ENCODE measurements at regions not wholly inside any gene's neighbourhood (a gene's known extent, or its start where the extent isn't known, plus 50 kb on each side); places are given as distances from the start of the nearest gene placed in this dataset.
"Not testable (repeated sequence)": the region's sequence is repeated elsewhere in the genome, so short reads cannot be mapped to it uniquely, and the experiment has no call there.

- H3K4me3 Mint-ChIP-seq = no peak overlapping the region
- Histone ChIP-seq H3K9me3 (replicated peaks in 1 of 2; ENCODE audit: control insufficient read depth in 1 of 2, insufficient read depth in 1 of 2, low read length in 2 of 2) (no peaks in the 10 kb centered on the region), H3K4me2 (replicated peaks; ENCODE audit: extremely low read depth, low read length, poor library complexity, severe bottlenecking) (no peak overlapping the region), H4K20me1 (ENCODE audit: insufficient read depth, low read length) (no peaks in the 10 kb centered on the region), H3K27ac (ENCODE audit: low read depth in 1 of 2, low read length in 2 of 2) (no peak overlapping the region), H3K27me3 (ENCODE audit: control insufficient read depth in 2 of 2, insufficient read depth in 2 of 2, low read length in 2 of 2) (no peaks in the 10 kb centered on the region), H3K4me3 (replicated peaks in 1 of 3; ENCODE audit: low read depth in 2 of 3, low read length in 3 of 3) (no peak overlapping the region), H3K36me3 (replicated peaks in 1 of 2; ENCODE audit: control insufficient read depth in 1 of 2, insufficient read depth in 2 of 2, low read length in 2 of 2) (no peaks in the 10 kb centered on the region), H3K4me1 (ENCODE audit: control insufficient read depth in 1 of 2, insufficient read depth in 2 of 2, low read length in 2 of 2) (no peaks in the 10 kb centered on the region), H3K79me2 (ENCODE audit: insufficient read depth, low read length) (no peaks in the 10 kb centered on the region), H3K9ac (ENCODE audit: insufficient read depth, low read length, poor library complexity, severe bottlenecking) (no peak overlapping the region), H2AFZ (ENCODE audit: insufficient read depth, low read depth, low read length, poor library complexity, severe bottlenecking) (no peak overlapping the region)
- TF ChIP-seq, protein P1, sequence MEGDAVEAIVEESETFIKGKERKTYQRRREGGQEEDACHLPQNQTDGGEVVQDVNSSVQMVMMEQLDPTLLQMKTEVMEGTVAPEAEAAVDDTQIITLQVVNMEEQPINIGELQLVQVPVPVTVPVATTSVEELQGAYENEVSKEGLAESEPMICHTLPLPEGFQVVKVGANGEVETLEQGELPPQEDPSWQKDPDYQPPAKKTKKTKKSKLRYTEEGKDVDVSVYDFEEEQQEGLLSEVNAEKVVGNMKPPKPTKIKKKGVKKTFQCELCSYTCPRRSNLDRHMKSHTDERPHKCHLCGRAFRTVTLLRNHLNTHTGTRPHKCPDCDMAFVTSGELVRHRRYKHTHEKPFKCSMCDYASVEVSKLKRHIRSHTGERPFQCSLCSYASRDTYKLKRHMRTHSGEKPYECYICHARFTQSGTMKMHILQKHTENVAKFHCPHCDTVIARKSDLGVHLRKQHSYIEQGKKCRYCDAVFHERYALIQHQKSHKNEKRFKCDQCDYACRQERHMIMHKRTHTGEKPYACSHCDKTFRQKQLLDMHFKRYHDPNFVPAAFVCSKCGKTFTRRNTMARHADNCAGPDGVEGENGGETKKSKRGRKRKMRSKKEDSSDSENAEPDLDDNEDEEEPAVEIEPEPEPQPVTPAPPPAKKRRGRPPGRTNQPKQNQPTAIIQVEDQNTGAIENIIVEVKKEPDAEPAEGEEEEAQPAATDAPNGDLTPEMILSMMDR (IDR thresholded peaks at IDR 0.05) = no peak
- H3K27me3 Mint-ChIP-seq (ENCODE audit: low read depth in 3 of 3) = no peaks in the 10 kb centered on the region
- no peak overlapping the region for H3K27ac Mint-ChIP-seq
- H3K36me3 Mint-ChIP-seq = no peaks in the 10 kb centered on the region
- intact Hi-C loops (cut with micrococcal nuclease) = no loop called here
- H3K9me3 Mint-ChIP-seq = peaks cover 0 to 4% (median 2%) of the 10 kb centered on the region in 7 donors
- H3K4me1 Mint-ChIP-seq = no peaks in the 10 kb centered on the region
- DNase-seq = no peak
- 96% methylated on average over 24 of the region's 30 CpGs for WGBS (ENCODE audit: insufficient coverage)
These were observed 348.0 kb downstream of the TEX29 start for GRCh38 chr13:111668451-111668850.

- intact Hi-C loops (cut with micrococcal nuclease); H3K9me3 Mint-ChIP-seq; H3K4me3 ChIP-seq (replicated peaks in 1 of 3; ENCODE audit: low read depth in 2 of 3, low read length in 3 of 3); H3K79me2 ChIP-seq (ENCODE audit: insufficient read depth, low read length); H3K27me3 Mint-ChIP-seq (ENCODE audit: low read depth in 3 of 3); H3K4me1 ChIP-seq (ENCODE audit: control insufficient read depth in 1 of 2, insufficient read depth in 2 of 2, low read length in 2 of 2); H3K9ac ChIP-seq (ENCODE audit: insufficient read depth, low read length, poor library complexity, severe bottlenecking); H3K9me3 ChIP-seq (replicated peaks in 1 of 2; ENCODE audit: control insufficient read depth in 1 of 2, insufficient read depth in 1 of 2, low read length in 2 of 2); H3K36me3 Mint-ChIP-seq; H3K27me3 ChIP-seq (ENCODE audit: control insufficient read depth in 2 of 2, insufficient read depth in 2 of 2, low read length in 2 of 2); H3K4me3 Mint-ChIP-seq; DNase-seq; H3K4me1 Mint-ChIP-seq; H3K27ac ChIP-seq (ENCODE audit: low read depth in 1 of 2, low read length in 2 of 2); H2AFZ ChIP-seq (ENCODE audit: insufficient read depth, low read depth, low read length, poor library complexity, severe bottlenecking); H3K27ac Mint-ChIP-seq; H4K20me1 ChIP-seq (ENCODE audit: insufficient read depth, low read length); H3K36me3 ChIP-seq (replicated peaks in 1 of 2; ENCODE audit: control insufficient read depth in 1 of 2, insufficient read depth in 2 of 2, low read length in 2 of 2); H3K4me2 ChIP-seq (replicated peaks; ENCODE audit: extremely low read depth, low read length, poor library complexity, severe bottlenecking): not testable (repeated sequence)
- WGBS (ENCODE audit: insufficient coverage) = no CpG with 5 or more reads among the region's 7 CpGs
These were observed 351.8 kb downstream of the TEX29 start for GRCh38 chr13:111672198-111672597.

DNA sequence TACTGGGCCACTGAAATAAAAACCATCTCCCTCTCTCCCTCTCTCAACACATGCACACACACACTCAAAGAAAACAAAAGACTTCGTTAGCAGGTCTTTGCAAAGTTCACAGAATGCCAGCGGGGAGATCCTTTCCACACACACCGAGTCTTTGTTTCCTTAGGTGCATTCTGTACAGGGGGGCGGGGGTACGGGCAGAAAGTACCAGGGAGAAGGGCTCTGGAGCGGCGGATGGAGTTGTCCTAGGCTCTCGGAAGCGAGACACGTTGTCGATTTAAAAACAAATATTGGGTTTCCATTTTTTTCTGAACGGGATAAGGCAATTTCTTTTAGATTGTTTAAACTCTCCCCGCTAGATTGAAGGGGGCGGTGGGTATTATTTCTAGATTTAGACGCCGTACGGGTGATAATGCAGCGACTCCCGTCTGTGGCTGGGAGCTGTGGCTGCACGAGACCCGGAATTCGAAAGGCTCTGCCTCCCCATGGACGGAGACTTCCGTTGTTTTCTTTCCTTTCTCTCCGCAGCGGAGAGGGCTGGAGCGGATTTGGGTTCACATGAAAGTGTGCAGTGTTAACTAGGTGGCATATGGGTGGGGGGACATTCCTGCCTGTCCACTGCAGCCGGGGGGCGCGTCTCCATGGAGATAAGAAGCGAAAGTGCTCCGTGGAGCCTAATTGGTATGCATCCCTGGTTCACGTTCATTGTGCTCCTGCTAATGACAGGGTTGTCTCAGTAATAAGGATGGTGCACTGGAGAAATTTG lies 357.9 kb downstream of the TEX29 start:
- H3K4me1 ChIP-seq (ENCODE audit: control insufficient read depth in 1 of 2, insufficient read depth in 2 of 2, low read length in 2 of 2); H2AFZ ChIP-seq (ENCODE audit: insufficient read depth, low read depth, low read length, poor library complexity, severe bottlenecking); H3K9me3 ChIP-seq (replicated peaks in 1 of 2; ENCODE audit: control insufficient read depth in 1 of 2, insufficient read depth in 1 of 2, low read length in 2 of 2); intact Hi-C loops (cut with micrococcal nuclease); H3K27ac ChIP-seq (ENCODE audit: low read depth in 1 of 2, low read length in 2 of 2); H3K27me3 Mint-ChIP-seq (ENCODE audit: low read depth in 3 of 3); H3K9ac ChIP-seq (ENCODE audit: insufficient read depth, low read length, poor library complexity, severe bottlenecking); H3K36me3 ChIP-seq (replicated peaks in 1 of 2; ENCODE audit: control insufficient read depth in 1 of 2, insufficient read depth in 2 of 2, low read length in 2 of 2); H3K27ac Mint-ChIP-seq; DNase-seq; H3K4me3 ChIP-seq (replicated peaks in 1 of 3; ENCODE audit: low read depth in 2 of 3, low read length in 3 of 3); H3K4me3 Mint-ChIP-seq; H3K4me1 Mint-ChIP-seq; H3K27me3 ChIP-seq (ENCODE audit: control insufficient read depth in 2 of 2, insufficient read depth in 2 of 2, low read length in 2 of 2); H3K4me2 ChIP-seq (replicated peaks; ENCODE audit: extremely low read depth, low read length, poor library complexity, severe bottlenecking); H3K36me3 Mint-ChIP-seq; H3K79me2 ChIP-seq (ENCODE audit: insufficient read depth, low read length); H3K9me3 Mint-ChIP-seq; H4K20me1 ChIP-seq (ENCODE audit: insufficient read depth, low read length): not testable (repeated sequence)
- WGBS (ENCODE audit: insufficient coverage) = no CpG with 5 or more reads among the region's 33 CpGs

DNA sequence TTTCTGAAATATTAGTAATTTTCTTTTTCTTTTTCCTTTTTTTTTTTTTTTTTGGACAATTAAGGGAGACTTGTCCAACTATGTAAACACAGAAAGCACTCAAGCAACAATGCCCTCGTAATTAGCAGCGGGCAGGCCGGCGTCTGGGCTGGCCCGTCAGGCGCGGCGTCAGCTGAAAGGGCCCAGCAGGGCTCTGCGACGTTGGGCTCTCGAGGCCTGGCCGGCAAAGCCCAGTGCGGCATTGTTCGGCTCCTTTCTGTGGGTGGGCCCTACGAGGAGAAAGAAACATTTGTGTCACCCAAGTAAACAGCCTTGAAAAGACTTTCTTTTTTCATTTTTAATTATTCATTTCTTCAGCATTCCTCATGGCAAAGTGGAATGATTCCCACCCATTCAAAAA lies 359.2 kb downstream of the TEX29 start:
- no CpG with 5 or more reads among the region's 15 CpGs for WGBS (ENCODE audit: insufficient coverage)
- H3K9ac ChIP-seq (ENCODE audit: insufficient read depth, low read length, poor library complexity, severe bottlenecking); DNase-seq; H3K4me3 ChIP-seq (replicated peaks in 1 of 3; ENCODE audit: low read depth in 2 of 3, low read length in 3 of 3); H4K20me1 ChIP-seq (ENCODE audit: insufficient read depth, low read length); H3K27ac Mint-ChIP-seq; H3K36me3 ChIP-seq (replicated peaks in 1 of 2; ENCODE audit: control insufficient read depth in 1 of 2, insufficient read depth in 2 of 2, low read length in 2 of 2); H3K4me3 Mint-ChIP-seq; H3K4me1 Mint-ChIP-seq; H3K4me2 ChIP-seq (replicated peaks; ENCODE audit: extremely low read depth, low read length, poor library complexity, severe bottlenecking); H3K9me3 Mint-ChIP-seq; H3K79me2 ChIP-seq (ENCODE audit: insufficient read depth, low read length); H3K9me3 ChIP-seq (replicated peaks in 1 of 2; ENCODE audit: control insufficient read depth in 1 of 2, insufficient read depth in 1 of 2, low read length in 2 of 2); intact Hi-C loops (cut with micrococcal nuclease); H2AFZ ChIP-seq (ENCODE audit: insufficient read depth, low read depth, low read length, poor library complexity, severe bottlenecking); H3K27ac ChIP-seq (ENCODE audit: low read depth in 1 of 2, low read length in 2 of 2); H3K27me3 Mint-ChIP-seq (ENCODE audit: low read depth in 3 of 3); H3K36me3 Mint-ChIP-seq; H3K27me3 ChIP-seq (ENCODE audit: control insufficient read depth in 2 of 2, insufficient read depth in 2 of 2, low read length in 2 of 2); H3K4me1 ChIP-seq (ENCODE audit: control insufficient read depth in 1 of 2, insufficient read depth in 2 of 2, low read length in 2 of 2): not testable (repeated sequence)

Data from CD14-positive monocyte (primary cell).